GM19438 (cell line): ENCODE measurements at regions not wholly inside any gene's neighbourhood (a gene's known extent, or its start where the extent isn't known, plus 50 kb on each side); places are given as distances from the start of the nearest gene placed in this dataset.
"Not testable (repeated sequence)": the region's sequence is repeated elsewhere in the genome, so short reads cannot be mapped to it uniquely, and the experiment has no call there.

Experiments used
- ATAC-seq: cut with Tn5 transposase; IDR thresholded peaks from one replicate; pipeline ENCODE4 v1.9.1; 2021; ENCODE audit warnings: low read depth; ENCODE audit not compliant: unreplicated experiment

GRCh38 chr2:19111354-19111753, 247.1 kb downstream of the OSR1 start:
- ATAC-seq, result no peak

- no peak for ATAC-seq
Measured at GRCh38 chr2:19109518-19109917, 248.9 kb downstream of the OSR1 start.

DNA sequence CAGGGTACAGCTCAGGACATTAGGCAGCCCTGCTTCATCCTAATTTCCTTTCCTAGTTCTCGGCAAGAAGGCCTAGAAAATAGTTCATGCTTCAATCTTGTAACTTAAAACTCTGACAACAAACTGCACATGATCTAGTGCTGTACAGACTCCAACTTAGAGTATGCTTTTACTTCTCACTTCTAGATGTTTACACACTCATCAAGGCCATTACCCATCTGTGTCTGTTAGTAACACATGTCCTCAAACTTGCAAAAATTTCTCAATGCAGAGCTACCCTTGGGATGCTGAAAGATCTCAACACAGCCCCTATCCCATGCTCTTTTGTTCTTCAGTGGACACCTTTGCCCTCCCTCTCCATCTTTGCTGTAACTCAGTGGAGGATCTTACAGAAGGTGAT, 252.0 kb downstream of the OSR1 start:
- no peak for ATAC-seq

DNA sequence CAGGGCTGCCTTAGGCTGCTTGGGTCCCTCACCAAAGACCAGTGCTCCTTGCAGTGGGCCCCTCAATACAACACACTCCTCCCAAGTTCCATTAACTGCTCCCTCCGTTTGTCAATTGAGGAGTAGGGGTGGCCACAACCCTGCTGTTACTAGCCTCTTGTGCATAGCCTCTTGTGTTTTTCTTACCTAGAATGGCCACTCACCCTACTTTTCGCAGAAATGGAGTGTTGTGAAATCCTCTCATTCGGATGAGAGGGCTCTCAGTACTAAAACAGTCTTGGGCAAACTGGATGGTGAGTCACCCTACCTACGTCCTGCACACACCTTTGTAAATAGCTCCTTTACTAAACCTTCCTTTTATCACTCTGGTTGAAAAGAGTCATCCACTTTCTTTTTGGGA, 253.9 kb downstream of the OSR1 start:
- ATAC-seq, result no peak

DNA sequence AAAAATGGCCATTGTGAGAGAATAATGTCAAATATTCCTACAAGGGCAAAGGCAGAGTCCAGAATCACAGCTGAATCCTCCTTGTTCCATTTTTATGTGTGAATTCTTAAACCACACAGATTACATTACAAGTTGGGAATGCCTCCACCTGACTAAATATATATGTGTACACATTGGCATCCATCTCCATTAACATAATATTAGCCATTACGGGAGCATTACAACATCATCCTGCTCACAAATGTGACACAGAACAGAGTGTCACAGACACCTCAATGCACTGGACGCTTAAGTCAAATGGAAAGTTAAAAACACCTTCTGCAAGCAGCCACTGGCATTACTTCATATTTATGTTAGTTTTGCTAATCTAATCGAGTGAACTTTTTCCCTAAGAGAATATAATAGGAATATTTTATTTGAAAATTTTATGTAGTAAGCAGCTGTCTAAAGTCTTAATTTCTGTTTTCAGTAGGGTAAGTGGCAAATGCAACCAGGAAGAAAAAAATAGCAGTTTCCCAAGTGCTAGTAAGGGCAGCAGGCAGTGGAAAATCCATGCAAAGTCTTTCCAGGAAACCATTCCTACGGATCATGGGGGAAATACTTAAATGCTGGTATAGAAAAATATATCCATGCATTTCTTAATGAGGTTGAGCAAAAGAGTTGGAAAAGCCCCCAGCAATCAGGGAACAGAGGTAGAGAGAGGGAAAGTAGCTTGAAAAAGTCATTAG, 255.6 kb downstream of the OSR1 start:
- ATAC-seq, result no peak

- ATAC-seq, result no peak
Measured at GRCh38 chr2:19101968-19102367, 256.5 kb downstream of the OSR1 start.

- no peak for ATAC-seq
Measured at GRCh38 chr2:19100570-19100969, 257.9 kb downstream of the OSR1 start.

GRCh38 chr2:19099181-19099580, 259.2 kb downstream of the OSR1 start:
- ATAC-seq, result no peak

DNA sequence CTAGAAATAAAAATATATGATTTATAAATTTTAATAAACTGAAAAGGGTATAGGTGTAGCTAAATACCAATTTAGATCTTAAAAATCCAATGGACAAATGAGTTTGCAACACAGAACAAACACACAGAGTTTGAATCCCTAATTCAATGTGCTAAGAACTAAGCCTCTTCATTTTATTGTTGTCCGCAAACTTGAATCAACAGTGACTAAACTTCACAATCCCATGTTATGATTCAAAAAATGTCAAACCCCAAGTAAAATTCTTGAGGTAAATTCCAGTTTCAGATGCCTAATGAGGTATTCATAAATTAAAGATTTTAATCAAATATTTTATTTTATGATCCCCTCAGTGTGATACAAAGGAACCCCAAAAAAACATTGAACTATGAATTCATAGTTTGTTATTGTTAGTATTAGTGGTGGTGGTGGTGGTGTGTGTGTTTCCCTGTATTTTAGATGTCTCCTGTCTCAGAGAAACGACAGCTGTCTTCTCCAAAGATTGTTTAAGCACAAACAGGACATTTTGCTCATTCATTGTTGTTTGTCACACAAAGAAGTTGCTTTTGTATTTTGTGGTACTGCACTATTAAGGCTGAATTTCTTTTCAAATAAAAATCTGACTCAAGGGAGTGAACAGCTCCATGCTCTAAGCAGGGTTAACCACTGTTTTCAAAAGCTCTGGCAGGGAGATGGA, 259.8 kb downstream of the OSR1 start:
- ATAC-seq, result no peak

GRCh38 chr2:19089476-19089875, 268.9 kb downstream of the OSR1 start:
- not testable (repeated sequence) for ATAC-seq

DNA sequence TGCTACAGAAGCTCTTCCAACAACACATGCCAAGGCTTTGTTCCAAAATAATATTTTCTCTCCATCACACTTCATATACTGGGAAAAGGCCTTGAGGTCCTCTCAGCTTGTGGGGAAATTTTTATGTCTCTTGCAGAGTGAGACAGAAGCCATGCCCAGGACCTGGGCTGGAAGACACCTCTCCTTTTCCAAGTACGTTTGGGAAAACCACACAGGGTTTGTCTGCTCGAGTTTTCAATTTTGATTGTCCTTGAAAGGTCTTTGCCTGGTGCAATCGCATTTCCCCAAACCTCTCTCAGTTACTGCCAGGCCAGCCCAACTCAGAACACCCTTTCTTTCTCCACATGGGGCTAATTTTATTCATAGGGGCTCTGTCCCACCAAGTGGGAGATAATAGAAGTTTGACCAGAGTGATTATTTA, 272.2 kb downstream of the OSR1 start:
- ATAC-seq, result no peak

GRCh38 chr2:19078709-19079108, 279.7 kb downstream of the OSR1 start:
- no peak for ATAC-seq

GRCh38 chr2:19073522-19073921, 284.9 kb downstream of the OSR1 start:
- no peak for ATAC-seq

GRCh38 chr2:19072161-19072560, 286.3 kb downstream of the OSR1 start:
- ATAC-seq, result no peak

GRCh38 chr2:19070886-19071285, 287.5 kb downstream of the OSR1 start:
- ATAC-seq, result no peak

DNA sequence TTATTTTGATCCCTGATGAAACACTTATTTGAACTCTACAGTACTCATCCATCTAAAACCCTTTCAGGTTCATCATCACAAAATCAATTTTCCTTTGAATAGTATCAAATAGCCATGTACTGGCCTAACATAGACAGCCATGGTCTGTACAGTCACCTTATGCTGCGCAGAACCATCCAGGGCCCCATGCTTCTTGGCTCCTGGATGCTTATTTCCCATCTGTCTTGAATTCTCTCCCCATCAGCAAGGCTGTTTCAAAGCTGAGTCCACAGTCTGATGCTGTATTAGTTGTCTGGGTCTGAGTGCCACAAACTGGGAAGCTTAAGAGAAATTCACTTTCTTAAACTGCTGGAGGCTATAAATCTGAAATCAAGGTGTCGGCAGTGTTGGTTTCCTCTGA, 290.2 kb downstream of the OSR1 start:
- no peak for ATAC-seq

GRCh38 chr2:19062370-19062769, 296.1 kb downstream of the OSR1 start:
- ATAC-seq, result no peak

DNA sequence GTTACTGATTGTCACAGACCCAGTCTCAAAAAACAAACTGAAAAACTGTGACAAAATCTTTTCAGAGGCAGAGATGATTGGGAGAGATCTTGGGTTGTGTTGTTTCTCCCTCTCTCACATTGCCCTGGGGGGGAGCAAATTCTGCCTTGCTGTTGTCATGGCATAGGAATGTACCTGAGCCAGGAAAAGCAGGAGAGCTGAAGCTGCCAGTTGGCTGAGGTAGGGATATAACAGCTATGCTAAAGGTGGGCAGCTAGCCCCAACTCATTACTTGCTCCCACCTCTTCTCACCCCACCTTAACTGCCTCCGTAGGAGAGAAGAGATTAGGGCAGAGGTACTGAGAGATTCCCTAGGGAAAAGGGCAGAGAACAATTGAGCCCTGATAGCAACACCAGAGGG, 299.3 kb downstream of the OSR1 start:
- no peak for ATAC-seq

- ATAC-seq, result no peak
Measured at GRCh38 chr2:19051203-19051831, 307.1 kb downstream of the OSR1 start.

DNA sequence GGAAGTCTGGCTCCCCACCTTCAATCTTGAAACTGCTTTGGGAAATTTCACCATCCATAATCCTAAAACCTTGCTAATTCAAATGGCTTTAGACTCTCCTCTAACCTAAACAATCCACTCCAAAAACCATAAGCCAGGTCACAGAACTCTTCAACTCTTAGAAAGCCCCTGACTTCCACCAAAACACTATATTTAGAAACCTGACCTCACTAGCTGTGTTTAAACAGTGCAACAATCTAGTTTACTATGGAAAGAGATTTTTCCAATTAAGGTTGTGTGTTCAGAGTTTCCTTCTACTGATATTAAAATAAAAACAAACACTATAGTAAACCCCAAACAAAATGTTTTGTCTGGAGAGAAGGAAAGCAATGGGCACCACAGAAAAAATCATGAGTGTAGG, 308.1 kb downstream of the OSR1 start:
- no peak for ATAC-seq

DNA sequence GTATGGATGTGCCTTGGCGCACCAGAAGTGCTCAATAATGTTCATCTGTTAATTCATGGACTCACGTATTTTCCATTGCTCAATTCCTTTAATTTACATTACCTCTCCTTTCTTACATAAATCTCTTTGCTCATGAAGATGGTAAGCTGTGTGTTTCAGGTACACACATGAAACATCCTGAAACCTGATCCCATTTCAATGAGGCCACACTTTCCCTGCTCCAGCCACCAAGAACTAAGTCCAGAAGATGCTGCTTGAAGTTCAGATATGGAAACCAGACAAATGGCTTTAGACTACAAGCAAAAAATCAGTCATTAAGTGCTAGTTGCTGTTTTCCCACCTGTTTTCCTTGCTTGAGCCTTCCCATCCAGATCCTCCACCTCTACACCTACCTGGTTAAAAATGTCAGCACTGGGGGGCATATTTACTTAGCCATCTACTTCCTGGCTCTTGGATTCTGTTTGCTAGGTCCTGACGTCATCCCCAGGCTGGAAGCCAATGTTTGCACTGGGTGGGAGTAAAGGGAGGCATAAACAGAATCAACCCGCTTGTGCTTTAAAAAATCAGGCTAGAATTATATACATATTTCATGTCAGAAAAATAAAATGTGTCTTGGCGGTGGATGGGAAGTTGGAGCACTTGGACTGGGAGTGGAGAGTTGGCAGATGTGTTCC, 309.7 kb downstream of the OSR1 start:
- no peak for ATAC-seq
